ENCODE measurements at regions not wholly inside any gene's neighbourhood (a gene's known extent, or its start where the extent isn't known, plus 50 kb on each side); places are given as distances from the start of the nearest gene placed in this dataset.

- no peak for DNase-seq (ENCODE audit: low spot score in 2 of 2)
- Histone ChIP-seq H3K9me3 (no peaks in the 10 kb centered on the region), H3K27ac (no peak overlapping the region), H3K27me3 (no peaks in the 10 kb centered on the region), H3K4me3 (no peak overlapping the region), H3K36me3 (no peaks in the 10 kb centered on the region), H3K4me1 (no peaks in the 10 kb centered on the region)
- TF ChIP-seq, protein P1, sequence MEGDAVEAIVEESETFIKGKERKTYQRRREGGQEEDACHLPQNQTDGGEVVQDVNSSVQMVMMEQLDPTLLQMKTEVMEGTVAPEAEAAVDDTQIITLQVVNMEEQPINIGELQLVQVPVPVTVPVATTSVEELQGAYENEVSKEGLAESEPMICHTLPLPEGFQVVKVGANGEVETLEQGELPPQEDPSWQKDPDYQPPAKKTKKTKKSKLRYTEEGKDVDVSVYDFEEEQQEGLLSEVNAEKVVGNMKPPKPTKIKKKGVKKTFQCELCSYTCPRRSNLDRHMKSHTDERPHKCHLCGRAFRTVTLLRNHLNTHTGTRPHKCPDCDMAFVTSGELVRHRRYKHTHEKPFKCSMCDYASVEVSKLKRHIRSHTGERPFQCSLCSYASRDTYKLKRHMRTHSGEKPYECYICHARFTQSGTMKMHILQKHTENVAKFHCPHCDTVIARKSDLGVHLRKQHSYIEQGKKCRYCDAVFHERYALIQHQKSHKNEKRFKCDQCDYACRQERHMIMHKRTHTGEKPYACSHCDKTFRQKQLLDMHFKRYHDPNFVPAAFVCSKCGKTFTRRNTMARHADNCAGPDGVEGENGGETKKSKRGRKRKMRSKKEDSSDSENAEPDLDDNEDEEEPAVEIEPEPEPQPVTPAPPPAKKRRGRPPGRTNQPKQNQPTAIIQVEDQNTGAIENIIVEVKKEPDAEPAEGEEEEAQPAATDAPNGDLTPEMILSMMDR (IDR thresholded peaks at IDR 0.05): no peak
- intact Hi-C loops (cut with DNase I): no loop called here
Observed at GRCh38 chr13:93147946-93148345, 78.7 kb upstream of the GPC6 start.

- Histone ChIP-seq H3K4me1 (no peaks in the 10 kb centered on the region), H3K27ac (no peak overlapping the region), H3K4me3 (no peak overlapping the region), H3K36me3 (no peaks in the 10 kb centered on the region), H3K9me3 (no peaks in the 10 kb centered on the region), H3K27me3 (no peaks in the 10 kb centered on the region)
- TF ChIP-seq, protein P1 (IDR thresholded peaks at IDR 0.05): no peak
- intact Hi-C loops (cut with DNase I): loop anchor here (2.0 kb wide), 1 partner anchor 76 kb away; the partner anchor contains the start of gene GPC6
- DNase-seq (ENCODE audit: low spot score in 2 of 2): no peak
Observed at GRCh38 chr13:93151277-93151676, 75.3 kb upstream of the GPC6 start.

DNA sequence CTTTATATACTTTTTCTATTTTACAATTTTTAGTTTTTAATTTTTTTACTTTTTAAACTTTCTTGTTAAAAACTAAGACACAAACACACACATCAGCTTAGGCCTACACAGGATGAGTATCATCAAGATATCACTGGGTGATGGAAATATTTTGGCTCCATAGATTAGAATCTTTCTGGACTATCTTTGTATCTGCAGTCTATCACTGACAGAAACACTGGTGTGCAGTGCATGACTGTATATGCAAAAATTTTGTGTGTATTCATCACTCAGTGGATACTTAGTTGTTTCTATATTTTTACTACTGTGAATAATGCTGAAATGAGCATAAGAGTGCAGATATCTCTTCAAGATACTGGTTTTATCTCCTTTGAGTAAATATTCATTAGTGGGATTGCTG lies 68.0 kb upstream of the GPC6 start:
- TF ChIP-seq, protein P1 (IDR thresholded peaks at IDR 0.05): no peak
- Histone ChIP-seq H3K4me1 (no peaks in the 10 kb centered on the region), H3K36me3 (no peaks in the 10 kb centered on the region), H3K4me3 (no peak overlapping the region), H3K27me3 (no peaks in the 10 kb centered on the region), H3K9me3 (no peaks in the 10 kb centered on the region), H3K27ac (no peak overlapping the region)
- intact Hi-C loops (cut with DNase I): no loop called here
- no peak for DNase-seq (ENCODE audit: low spot score in 2 of 2)

DNA sequence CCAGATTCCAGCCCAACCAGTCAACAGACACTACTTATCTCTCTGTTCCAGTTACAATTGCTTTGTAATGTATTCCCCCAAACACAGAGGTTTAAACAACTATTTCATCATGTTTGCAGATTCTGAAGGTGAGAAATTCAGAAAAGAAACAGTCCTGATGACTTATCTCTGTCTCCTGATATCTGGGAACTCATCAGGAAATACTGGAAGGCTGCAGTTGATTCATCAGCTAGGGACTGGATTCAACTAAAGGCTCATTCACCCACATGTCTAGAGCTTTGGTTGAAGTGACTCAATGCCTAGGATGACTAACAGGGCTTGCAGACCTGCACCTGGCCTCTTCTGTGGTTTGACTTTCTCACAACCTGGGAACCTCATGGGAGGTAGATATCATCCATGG lies 56.6 kb upstream of the GPC6 start:
- DNase-seq (ENCODE audit: low spot score in 2 of 2): no peak
- Histone ChIP-seq H3K4me1 (no peaks in the 10 kb centered on the region), H3K27me3 (no peaks in the 10 kb centered on the region), H3K4me3 (no peak overlapping the region), H3K27ac (no peak overlapping the region), H3K36me3 (no peaks in the 10 kb centered on the region), H3K9me3 (no peaks in the 10 kb centered on the region)
- TF ChIP-seq, protein P1 (IDR thresholded peaks at IDR 0.05): no peak
- intact Hi-C loops (cut with DNase I): no loop called here

- H3K4me1 ChIP-seq: no peaks in the 10 kb centered on the region
- H3K27ac ChIP-seq: no peak overlapping the region
- no peaks in the 10 kb centered on the region for H3K36me3 ChIP-seq
- H3K27me3 ChIP-seq: no peaks in the 10 kb centered on the region
- TF ChIP-seq, protein P1 (IDR thresholded peaks at IDR 0.05): no peak
- no peak for DNase-seq (ENCODE audit: low spot score in 2 of 2)
- intact Hi-C loops (cut with DNase I): no loop called here
- no peak overlapping the region for H3K4me3 ChIP-seq
- H3K9me3 ChIP-seq: no peaks in the 10 kb centered on the region
Observed at GRCh38 chr13:93172109-93172508, 54.5 kb upstream of the GPC6 start.

DNA sequence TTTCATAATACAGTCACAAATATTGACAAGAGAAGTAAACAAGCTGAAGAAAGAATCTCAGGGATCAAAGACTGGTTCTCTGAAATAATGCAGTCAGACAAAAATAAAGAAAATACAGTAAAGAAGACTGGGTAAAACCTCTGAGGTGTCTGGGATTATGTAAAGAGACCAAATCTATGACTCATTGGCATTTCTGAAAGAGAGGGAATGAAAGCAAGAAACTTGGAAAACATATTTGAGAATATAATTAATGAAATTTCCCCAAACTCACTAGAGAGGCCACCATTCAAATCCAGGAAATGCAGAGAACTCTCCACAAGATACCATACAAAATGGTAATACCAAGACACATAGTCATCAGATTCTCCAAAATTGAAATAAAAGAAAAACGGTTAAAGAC lies 53.0 kb upstream of the GPC6 start:
- intact Hi-C loops (cut with DNase I): no loop called here
- no peaks in the 10 kb centered on the region for H3K27me3 ChIP-seq

More for the DNA sequence above, 53.0 kb upstream of the GPC6 start:
- Histone ChIP-seq H3K4me1 (no peaks in the 10 kb centered on the region), H3K9me3 (no peaks in the 10 kb centered on the region), H3K36me3 (no peaks in the 10 kb centered on the region), H3K4me3 (no peak overlapping the region), H3K27ac (no peak overlapping the region)
- no peak for DNase-seq (ENCODE audit: low spot score in 2 of 2)
- TF ChIP-seq, protein P1 (IDR thresholded peaks at IDR 0.05): no peak

Measured in ascending aorta (tissue), 2 donors.